CD4-positive, alpha-beta memory T cell (primary cell): ENCODE measurements at regions not wholly inside any gene's neighbourhood (a gene's known extent, or its start where the extent isn't known, plus 50 kb on each side); places are given as distances from the start of the nearest gene placed in this dataset.
"Not testable (repeated sequence)": the region's sequence is repeated elsewhere in the genome, so short reads cannot be mapped to it uniquely, and the experiment has no call there.

Source experiments
- CTCF ChIA-PET: fragments of 350-600 bp; sonication (Branson Sonifier 250); formaldehyde crosslinking; loops from one replicate; lab custom pipeline; 2021; ENCODE audit warnings: inconsistent platforms; ENCODE audit not compliant: partially characterized antibody; lab: Charles Lee
- POLR2A ChIA-PET: fragments of 350-600 bp; sonication (Branson Sonifier 250); formaldehyde crosslinking; loops from one replicate; lab custom pipeline; 2021; ENCODE audit not compliant: partially characterized antibody; lab: Charles Lee
- DNase-seq, 5 donors: peaks; one replicate each; pipeline versions ENCODE4 v3.0.0 to v3.0.0-alpha.2; 2020 to 2022; ENCODE audit warnings: mixed read lengths in 1 of 5
- H3K27ac ChIP-seq: one replicate; pipeline ENCODE4 v1.7.0; 2013; ENCODE audit warnings: low read depth, low read length
- H3K27me3 ChIP-seq: 2 replicates; pipeline ENCODE4 v1.7.0; 2013; ENCODE audit warnings: mild to moderate bottlenecking, low read length, moderate library complexity; ENCODE audit not compliant: insufficient read depth
- H3K36me3 ChIP-seq: 2 replicates; pipeline ENCODE4 v1.7.0; 2013; ENCODE audit warnings: mild to moderate bottlenecking, low read length, moderate library complexity; ENCODE audit not compliant: insufficient read depth
- H3K4me1 ChIP-seq: 2 replicates; pipeline ENCODE4 v1.7.0; 2013; ENCODE audit warnings: mild to moderate bottlenecking, low read length, moderate library complexity; ENCODE audit not compliant: insufficient read depth
- H3K4me3 ChIP-seq, 2 donors: one replicate each; pipeline ENCODE4 v1.7.0; 2013; ENCODE audit warnings: low read length in 2 of 2, mild to moderate bottlenecking in 1 of 2
- H3K9me3 ChIP-seq, 2 donors: one replicate each; pipeline ENCODE4 v1.7.0; 2013; ENCODE audit warnings: low read length in 2 of 2, control low read depth in 1 of 2; ENCODE audit not compliant: control insufficient read depth in 1 of 2
- H3K27ac Mint-ChIP-seq, 7 donors: one replicate each; pipeline ENCODE4 v1.8.0; 2020 to 2021; ENCODE audit warnings: mixed read lengths in 7 of 7, mild to moderate bottlenecking in 6 of 7, inconsistent platforms in 3 of 7, moderate library complexity in 3 of 7
- H3K27me3 Mint-ChIP-seq, 2 donors: one replicate each; pipeline ENCODE4 v1.8.0; 2020 to 2021; ENCODE audit warnings: mixed read lengths in 2 of 2
- H3K36me3 Mint-ChIP-seq, 2 donors: one replicate each; pipeline ENCODE4 v1.8.0; 2020 to 2021; ENCODE audit warnings: mixed read lengths in 2 of 2, inconsistent platforms in 1 of 2, mild to moderate bottlenecking in 1 of 2
- H3K4me1 Mint-ChIP-seq, 4 donors: one replicate each; pipeline ENCODE4 v1.8.0; 2020 to 2021; ENCODE audit warnings: mixed read lengths in 4 of 4, mild to moderate bottlenecking in 1 of 4
- H3K4me3 Mint-ChIP-seq, 8 donors: one replicate each; pipeline ENCODE4 v1.8.0; 2020 to 2021; ENCODE audit warnings: mixed read lengths in 8 of 8, mild to moderate bottlenecking in 7 of 8, moderate library complexity in 6 of 8, inconsistent platforms in 3 of 8
- H3K9me3 Mint-ChIP-seq, 8 donors: one replicate each; pipeline ENCODE4 v1.8.0; 2020 to 2021; ENCODE audit warnings: mixed read lengths in 8 of 8, mild to moderate bottlenecking in 5 of 8, inconsistent platforms in 3 of 8, moderate library complexity in 1 of 8
- intact Hi-C: fragments of 100-400 bp; cut with micrococcal nuclease; formaldehyde crosslinking; loops from one replicate; pipeline ENCODE4 v1.15.1; 2023

DNA sequence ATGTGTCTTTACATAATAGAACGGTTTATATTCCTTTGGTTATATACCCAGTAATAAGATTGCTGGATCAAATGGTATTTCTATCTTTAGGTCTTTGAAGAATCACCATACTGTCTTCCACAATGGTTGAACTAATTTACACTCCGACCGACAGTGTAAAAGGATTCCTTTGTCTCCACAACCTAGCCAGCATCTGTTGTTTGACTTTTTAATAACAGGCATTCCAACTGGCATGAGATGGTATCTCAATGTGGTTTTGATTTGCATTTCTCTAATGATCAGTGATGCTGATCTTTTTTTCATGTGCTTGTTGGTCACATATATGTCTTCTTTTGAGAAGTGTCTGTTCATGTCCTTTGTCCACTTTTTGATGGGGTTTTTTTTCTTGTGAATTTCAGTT is 319.7 kb upstream of the IRAK1BP1 start:
- H3K27ac ChIP-seq, H3K4me3 Mint-ChIP-seq, H3K4me3 ChIP-seq, H3K4me1 Mint-ChIP-seq, H3K27me3 ChIP-seq, H3K9me3 Mint-ChIP-seq, CTCF ChIA-PET, intact Hi-C loops, H3K4me1 ChIP-seq, H3K36me3 Mint-ChIP-seq, H3K9me3 ChIP-seq, H3K27me3 Mint-ChIP-seq, POLR2A ChIA-PET, H3K27ac Mint-ChIP-seq, H3K36me3 ChIP-seq, DNase-seq: not testable (repeated sequence)

DNA sequence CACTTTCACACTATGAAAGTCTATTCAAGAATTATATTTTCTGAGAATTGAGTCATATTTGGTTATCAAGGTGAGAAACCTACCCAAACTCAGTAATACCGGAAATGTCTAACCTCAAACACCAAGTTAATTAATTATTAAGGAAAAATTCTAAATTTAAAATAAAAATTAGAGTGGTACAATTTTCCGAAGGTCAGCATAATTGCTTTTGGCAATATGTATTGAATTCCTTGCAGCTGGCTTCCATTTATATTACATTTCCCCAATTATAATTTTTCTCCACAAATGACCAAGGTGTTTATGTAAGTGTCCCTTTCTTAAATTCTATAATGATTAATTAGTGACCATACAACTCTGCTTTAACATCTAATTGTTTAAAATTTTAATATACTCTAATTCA is 316.0 kb upstream of the IRAK1BP1 start:
- Histone ChIP-seq H3K4me3 (no peak overlapping the region), H3K27ac (no peak overlapping the region), H3K9me3 (no peaks in the 10 kb centered on the region), H3K4me1 (no peaks in the 10 kb centered on the region), H3K36me3 (no peaks in the 10 kb centered on the region), H3K27me3 (no peaks in the 10 kb centered on the region)
- intact Hi-C loops, result no loop called here
- Mint-ChIP-seq H3K4me1 (no peaks in the 10 kb centered on the region), H3K9me3 (peaks cover 2 to 19% (median 10%) of the 10 kb centered on the region in 8 donors), H3K4me3 (no peak overlapping the region), H3K36me3 (no peaks in the 10 kb centered on the region), H3K27me3 (no peaks in the 10 kb centered on the region), H3K27ac (no peak overlapping the region)
- DNase-seq, result no peak
- CTCF ChIA-PET, result no interaction called here
- POLR2A ChIA-PET, result no interaction called here

DNA sequence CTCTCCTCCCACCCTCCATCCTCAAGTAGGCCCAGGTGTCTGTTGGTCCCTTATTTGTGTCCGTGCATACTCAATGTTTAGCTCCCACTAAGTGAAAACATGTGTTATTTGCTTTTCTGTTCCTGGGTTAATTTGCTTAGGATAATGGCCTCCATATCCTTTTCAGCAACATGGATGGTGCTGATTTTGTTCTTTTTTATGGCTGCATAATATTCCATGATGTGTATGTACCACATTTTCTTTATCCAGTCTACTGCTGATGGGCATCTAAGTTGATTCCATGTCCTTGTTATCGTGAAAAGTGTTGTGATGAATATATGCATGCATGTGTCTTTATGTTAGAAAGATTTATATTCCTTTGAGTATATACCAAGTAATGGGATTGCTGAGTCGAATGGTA is 314.9 kb upstream of the IRAK1BP1 start:
- H3K36me3 ChIP-seq, result no peaks in the 10 kb centered on the region
- no peaks in the 10 kb centered on the region for H3K4me1 ChIP-seq
- H3K36me3 Mint-ChIP-seq, result no peaks in the 10 kb centered on the region
- no peak overlapping the region for H3K27ac Mint-ChIP-seq
- H3K4me3 Mint-ChIP-seq, result no peak overlapping the region
- ChIA-PET POLR2A (no interaction called here), CTCF (no interaction called here)
- H3K4me3 ChIP-seq, result no peak overlapping the region
- no peak for DNase-seq
- intact Hi-C loops, result no loop called here
- H3K9me3 ChIP-seq, result no peaks in the 10 kb centered on the region
- peaks cover 4 to 29% (median 16%) of the 10 kb centered on the region in 8 donors for H3K9me3 Mint-ChIP-seq
- H3K27me3 Mint-ChIP-seq, result no peaks in the 10 kb centered on the region
- H3K27ac ChIP-seq, result no peak overlapping the region
- H3K27me3 ChIP-seq, result no peaks in the 10 kb centered on the region
- H3K4me1 Mint-ChIP-seq, result no peaks in the 10 kb centered on the region

DNA sequence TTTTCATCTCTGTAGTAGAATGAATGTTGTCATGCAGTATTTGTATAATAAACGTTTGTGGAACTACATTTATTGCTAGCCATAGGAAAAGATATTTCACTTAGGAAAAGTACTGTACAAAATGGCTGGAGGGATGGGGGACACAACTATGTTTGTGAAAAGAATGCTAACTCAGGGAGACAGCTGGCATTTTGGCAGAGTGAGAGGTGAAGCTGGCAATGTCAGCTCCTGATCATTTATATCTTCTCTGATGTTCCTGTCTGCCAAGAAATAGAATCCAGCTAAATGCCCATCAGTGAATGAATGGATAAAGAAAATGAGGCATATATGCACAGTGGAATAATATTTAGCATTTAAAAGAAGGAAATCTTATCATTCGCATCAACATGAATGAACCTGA is 313.0 kb upstream of the IRAK1BP1 start:
- ChIA-PET CTCF (no interaction called here), POLR2A (no interaction called here)
- no peaks in the 10 kb centered on the region for H3K36me3 Mint-ChIP-seq
- H3K27ac ChIP-seq, result no peak overlapping the region
- no peaks in the 10 kb centered on the region for H3K4me1 ChIP-seq
- H3K27ac Mint-ChIP-seq, result no peak overlapping the region
- H3K27me3 Mint-ChIP-seq, result no peaks in the 10 kb centered on the region
- peaks cover 4 to 36% (median 16%) of the 10 kb centered on the region in 8 donors for H3K9me3 Mint-ChIP-seq
- H3K27me3 ChIP-seq, result no peaks in the 10 kb centered on the region
- no peaks in the 10 kb centered on the region for H3K4me1 Mint-ChIP-seq
- H3K4me3 ChIP-seq, result no peak overlapping the region
- intact Hi-C loops, result no loop called here
- DNase-seq, result no peak
- no peaks in the 10 kb centered on the region for H3K9me3 ChIP-seq
- no peak overlapping the region for H3K4me3 Mint-ChIP-seq
- no peaks in the 10 kb centered on the region for H3K36me3 ChIP-seq

DNA sequence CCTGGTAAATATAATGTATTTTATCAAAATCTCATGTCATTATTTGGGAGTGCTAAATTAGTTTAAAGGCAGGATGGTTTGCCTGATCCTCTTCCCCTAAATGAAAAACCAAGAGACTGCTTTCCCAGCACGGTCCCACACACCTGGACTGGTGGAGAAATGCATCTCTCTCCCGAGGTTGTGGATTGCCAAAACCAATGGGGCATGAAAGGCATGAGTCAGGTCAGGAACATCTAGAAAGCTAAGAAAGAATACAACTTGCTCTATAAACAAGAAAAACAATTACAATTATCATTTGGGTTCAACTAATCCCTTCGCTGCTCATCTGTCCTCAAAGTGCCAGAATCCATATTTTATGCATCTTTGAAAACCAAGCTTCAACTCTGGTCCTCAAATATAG is 308.3 kb upstream of the IRAK1BP1 start:
- Histone ChIP-seq H3K9me3 (no peaks in the 10 kb centered on the region), H3K36me3 (no peaks in the 10 kb centered on the region), H3K27ac (no peak overlapping the region), H3K27me3 (no peaks in the 10 kb centered on the region), H3K4me3 (no peak overlapping the region), H3K4me1 (no peaks in the 10 kb centered on the region)
- intact Hi-C loops, result no loop called here
- Mint-ChIP-seq H3K9me3 (peaks cover 3 to 25% (median 14%) of the 10 kb centered on the region in 8 donors), H3K27me3 (no peaks in the 10 kb centered on the region), H3K4me3 (no peak overlapping the region), H3K36me3 (no peaks in the 10 kb centered on the region), H3K4me1 (no peaks in the 10 kb centered on the region), H3K27ac (no peak overlapping the region)
- POLR2A ChIA-PET, result no interaction called here
- no peak for DNase-seq
- CTCF ChIA-PET, result no interaction called here

DNA sequence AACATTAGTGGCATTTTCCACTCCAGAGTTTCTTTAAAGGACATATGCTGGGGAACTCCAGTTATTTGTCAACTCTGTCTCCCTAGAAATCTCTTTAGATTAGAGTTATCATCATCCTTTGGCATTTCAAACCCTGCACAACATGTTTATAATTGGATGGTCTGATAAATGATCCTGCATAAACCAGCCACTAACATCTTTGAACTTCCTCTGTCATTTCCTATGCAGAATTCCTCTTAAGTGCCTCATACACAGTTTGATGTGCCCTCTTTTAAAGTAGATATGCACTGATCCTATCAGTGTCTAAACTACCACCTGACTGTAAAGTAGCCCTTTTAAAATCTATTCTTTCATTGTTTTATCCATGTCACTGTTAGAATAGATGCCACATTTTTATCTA is 306.3 kb upstream of the IRAK1BP1 start:
- intact Hi-C loops, result no loop called here
- Histone ChIP-seq H3K27me3 (no peaks in the 10 kb centered on the region), H3K4me3 (no peak overlapping the region), H3K9me3 (no peaks in the 10 kb centered on the region), H3K36me3 (no peaks in the 10 kb centered on the region), H3K4me1 (no peaks in the 10 kb centered on the region), H3K27ac (no peak overlapping the region)
- no peak overlapping the region for H3K4me3 Mint-ChIP-seq
- no peaks in the 10 kb centered on the region for H3K27me3 Mint-ChIP-seq
- no peaks in the 10 kb centered on the region for H3K36me3 Mint-ChIP-seq
- no peak overlapping the region for H3K27ac Mint-ChIP-seq
- no peak for DNase-seq
- H3K9me3 Mint-ChIP-seq, result peaks cover 2 to 21% (median 11%) of the 10 kb centered on the region in 8 donors
- ChIA-PET CTCF (no interaction called here), POLR2A (no interaction called here)
- H3K4me1 Mint-ChIP-seq, result no peaks in the 10 kb centered on the region

DNA sequence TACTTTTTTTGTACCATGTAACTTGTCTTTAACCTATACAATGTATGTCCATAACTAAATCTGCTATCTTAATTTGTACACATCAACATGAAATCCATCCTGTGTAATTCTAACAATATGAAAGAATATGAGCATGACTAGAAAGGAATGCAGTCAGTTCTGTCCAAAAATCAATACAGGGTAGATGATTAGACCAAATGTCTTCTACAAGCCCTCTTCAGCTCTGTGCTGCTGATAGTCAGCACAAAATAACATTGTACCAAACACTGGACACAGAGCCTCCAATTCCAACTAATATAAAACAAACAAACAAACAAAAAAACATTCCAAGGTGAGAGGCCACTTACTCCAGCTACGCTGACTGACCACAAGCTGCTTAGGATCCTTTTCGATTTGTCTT is 301.4 kb upstream of the IRAK1BP1 start:
- no peak overlapping the region for H3K27ac Mint-ChIP-seq
- intact Hi-C loops, result no loop called here

DNA sequence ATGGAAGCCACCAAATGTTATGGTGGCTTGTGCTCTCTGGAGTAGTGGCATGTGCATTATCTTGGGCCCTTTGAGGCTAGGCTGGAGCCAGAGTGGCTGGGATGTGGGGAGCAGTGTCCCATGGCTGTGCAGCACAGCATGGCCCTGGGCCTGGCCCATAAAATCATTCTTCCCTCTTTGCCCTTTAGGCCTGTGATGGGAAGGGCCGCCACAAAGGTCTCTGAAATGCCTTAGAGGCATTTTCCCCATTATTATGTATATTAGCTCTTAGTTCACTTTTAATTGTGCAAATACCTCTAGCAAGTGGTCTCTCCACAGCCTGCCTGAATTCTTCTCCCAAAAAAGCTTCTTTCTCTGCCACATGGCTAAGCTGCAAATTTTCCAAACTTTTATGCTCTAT is 297.3 kb upstream of the IRAK1BP1 start:
- H3K4me3 Mint-ChIP-seq, result no peak overlapping the region
- no peaks in the 10 kb centered on the region for H3K36me3 Mint-ChIP-seq
- H3K27ac Mint-ChIP-seq, result no peak overlapping the region
- no peaks in the 10 kb centered on the region for H3K27me3 ChIP-seq
- H3K4me1 ChIP-seq, result no peaks in the 10 kb centered on the region
- H3K4me1 Mint-ChIP-seq, result no peaks in the 10 kb centered on the region
- no peak overlapping the region for H3K4me3 ChIP-seq
- peaks cover 2 to 40% (median 19%) of the 10 kb centered on the region in 8 donors for H3K9me3 Mint-ChIP-seq
- ChIA-PET CTCF (no interaction called here), POLR2A (no interaction called here)
- DNase-seq, result no peak
- H3K27ac ChIP-seq, result no peak overlapping the region
- peaks cover 0 to 3% of the 10 kb centered on the region in 2 donors for H3K9me3 ChIP-seq
- no peaks in the 10 kb centered on the region for H3K36me3 ChIP-seq
- intact Hi-C loops, result no loop called here
- H3K27me3 Mint-ChIP-seq, result no peaks in the 10 kb centered on the region

More for the DNA sequence above, 301.4 kb upstream of the IRAK1BP1 start:
- H3K27me3 ChIP-seq, result no peaks in the 10 kb centered on the region
- DNase-seq, result no peak
- H3K27ac ChIP-seq, result no peak overlapping the region
- H3K4me3 ChIP-seq, result no peak overlapping the region
- Mint-ChIP-seq H3K4me3 (no peak overlapping the region), H3K36me3 (no peaks in the 10 kb centered on the region), H3K4me1 (no peaks in the 10 kb centered on the region), H3K27me3 (no peaks in the 10 kb centered on the region), H3K9me3 (peaks cover 4 to 27% (median 15%) of the 10 kb centered on the region in 8 donors)
- CTCF ChIA-PET, result no interaction called here
- H3K9me3 ChIP-seq, result peaks cover 0 to 3% of the 10 kb centered on the region in 2 donors
- H3K36me3 ChIP-seq, result no peaks in the 10 kb centered on the region
- POLR2A ChIA-PET, result no interaction called here
- no peaks in the 10 kb centered on the region for H3K4me1 ChIP-seq
